GM18951 (cell line): ENCODE measurements at regions not wholly inside any gene's neighbourhood (a gene's known extent, or its start where the extent isn't known, plus 50 kb on each side); places are given as distances from the start of the nearest gene placed in this dataset.
"Not testable (repeated sequence)": the region's sequence is repeated elsewhere in the genome, so short reads cannot be mapped to it uniquely, and the experiment has no call there.

Source experiments
- POLR2A ChIP-seq: IDR thresholded peaks from 4 replicates; pipeline ENCODE4 v1.6.1; 2011; ENCODE audit warnings: mild to moderate bottlenecking; ENCODE audit not compliant: insufficient read length, insufficient read depth; ENCODE audit errors: extremely low read depth
- in situ Hi-C: fragments of 300-500 bp; cut with MboI; formaldehyde crosslinking; loops from one replicate; pipeline ENCODE4 v1.12.0; 2022; ENCODE audit warnings: low sequenced_read_pairs, mixed read lengths, inconsistent platforms; ENCODE audit not compliant: unreplicated experiment

DNA sequence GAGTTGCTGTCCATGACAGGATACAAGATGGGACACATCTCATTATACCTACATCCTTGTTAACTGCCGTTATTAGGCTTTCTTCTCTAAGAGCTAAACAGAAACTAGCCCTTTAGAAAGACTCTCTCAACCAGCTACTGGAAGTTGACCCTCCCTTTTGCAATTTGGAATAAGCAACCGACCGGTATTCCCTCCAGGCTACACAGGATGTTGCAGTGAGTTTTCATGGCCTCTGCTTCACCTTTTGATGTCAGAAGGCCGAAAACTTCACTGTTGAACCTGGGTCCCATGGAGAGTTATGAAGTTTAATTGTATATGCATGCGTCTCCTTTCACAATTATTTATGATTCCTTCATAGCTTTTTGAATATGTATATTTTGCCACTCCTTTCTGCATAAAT lies 1042.5 kb upstream of the SPRY2 start:
- in situ Hi-C loops: no loop called here
- TF ChIP-seq POLR2A: no peak

DNA sequence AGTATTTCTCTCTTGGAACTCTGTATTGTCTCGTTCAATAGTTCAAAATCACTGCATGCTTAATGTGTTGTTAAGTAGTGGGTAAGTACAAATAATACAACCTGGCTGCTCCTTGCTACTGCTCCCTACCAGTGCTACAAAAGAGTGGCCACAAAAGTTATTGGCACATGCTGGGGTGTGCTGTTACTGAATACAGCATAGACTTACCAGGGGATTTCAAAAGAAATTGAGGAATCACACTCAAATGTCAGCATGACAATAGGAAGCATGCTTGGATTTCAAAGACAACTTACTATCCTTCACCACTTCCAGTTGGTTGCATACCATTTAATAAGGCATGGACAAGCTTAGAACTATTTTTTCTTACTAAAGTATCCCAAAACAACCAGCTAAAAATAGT lies 1041.3 kb upstream of the SPRY2 start:
- TF ChIP-seq POLR2A: no peak
- in situ Hi-C loops: no loop called here

DNA sequence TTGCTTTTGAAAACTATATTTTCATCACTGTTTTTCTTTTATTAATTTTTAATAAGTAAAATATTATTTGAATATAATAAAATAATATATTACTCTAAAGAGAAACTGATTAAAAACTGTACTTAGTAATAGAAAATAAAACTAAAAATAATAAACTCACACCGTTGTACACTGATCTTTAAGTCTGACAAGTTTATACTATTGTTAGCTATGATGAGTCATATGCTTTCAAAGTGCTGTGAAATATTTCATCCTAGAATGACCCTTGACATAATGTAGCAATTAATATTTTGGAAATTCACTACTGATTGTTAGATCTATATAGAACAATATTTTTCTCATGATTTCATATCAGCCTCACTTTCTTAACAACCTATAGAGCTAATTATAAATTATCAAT lies 1040.6 kb upstream of the SPRY2 start:
- in situ Hi-C loops: no loop called here
- no peak for TF ChIP-seq POLR2A

DNA sequence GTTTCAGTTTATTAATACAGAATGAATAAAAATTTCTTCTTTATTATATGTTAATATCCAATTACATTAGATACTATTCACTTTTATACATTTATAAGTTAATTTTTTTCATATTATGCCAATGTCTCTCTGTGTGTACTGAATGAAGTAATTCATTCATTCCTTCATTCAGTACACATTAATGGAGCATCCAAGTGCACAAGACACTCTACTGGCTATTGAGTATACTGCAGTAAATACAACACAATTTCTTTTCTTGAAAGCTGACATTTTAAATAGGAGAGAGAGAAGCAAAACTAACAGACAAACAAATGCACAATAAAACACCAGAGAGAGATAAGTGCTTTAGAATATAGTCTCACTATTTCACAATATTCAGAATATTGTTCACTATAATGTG lies 1038.3 kb upstream of the SPRY2 start:
- no peak for TF ChIP-seq POLR2A
- in situ Hi-C loops: no loop called here

DNA sequence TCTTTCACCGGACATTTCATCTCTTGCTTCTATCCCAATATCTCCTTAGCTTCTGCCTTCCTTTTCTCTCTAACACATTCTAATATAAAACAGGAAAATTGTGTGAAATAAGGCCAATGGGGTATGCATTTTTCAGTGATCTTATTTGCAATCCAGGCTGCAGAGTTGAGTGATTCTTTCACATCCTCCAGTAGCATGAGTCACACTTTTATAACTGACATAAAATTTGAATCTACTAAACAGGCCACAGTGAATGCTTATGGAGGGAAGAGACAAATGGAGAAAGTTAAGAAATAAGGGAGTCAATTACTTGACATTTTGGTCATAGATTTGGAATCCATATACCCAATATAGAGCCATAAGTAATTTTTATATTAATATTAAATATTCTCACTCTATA lies 1037.0 kb upstream of the SPRY2 start:
- in situ Hi-C loops: no loop called here
- TF ChIP-seq POLR2A: no peak

DNA sequence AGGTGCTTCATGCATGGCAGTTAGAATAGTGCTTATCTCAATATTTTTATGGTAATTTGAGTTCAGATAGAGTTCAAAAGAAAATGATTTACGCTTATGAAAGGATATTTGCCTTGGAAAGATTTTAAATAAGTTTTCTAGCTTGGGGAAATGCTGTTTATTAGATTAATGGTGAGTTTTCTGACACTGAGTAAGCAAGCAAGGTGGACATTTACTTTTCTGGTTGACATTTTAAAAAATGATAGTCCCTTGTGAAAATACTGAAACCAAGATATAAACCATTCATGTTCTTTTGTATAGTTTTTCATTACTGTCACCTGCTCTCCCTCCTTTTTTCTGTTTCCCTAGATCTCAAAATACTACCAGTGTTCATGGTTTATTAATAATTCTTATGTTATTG lies 1034.8 kb upstream of the SPRY2 start:
- in situ Hi-C loops: no loop called here

DNA sequence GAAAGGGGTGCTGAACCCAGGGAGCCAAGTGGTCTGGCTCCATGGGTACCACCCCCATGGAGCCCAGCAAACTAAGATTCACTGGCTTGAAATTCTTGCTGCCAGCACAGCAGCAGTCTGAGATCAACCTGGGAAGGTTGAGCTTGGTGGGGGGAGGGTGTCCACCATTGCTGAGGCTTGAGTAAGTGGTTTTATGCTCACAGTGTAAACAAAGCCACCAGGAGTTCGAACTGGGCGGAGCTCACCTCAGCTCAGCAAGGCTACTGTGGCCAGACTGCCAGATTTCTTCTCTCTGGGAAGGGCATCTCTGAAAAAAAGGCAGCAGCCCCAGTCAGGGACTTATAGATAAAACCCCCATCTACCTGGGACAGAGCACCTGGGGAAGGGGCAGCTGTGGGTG lies 1021.8 kb upstream of the SPRY2 start:
- in situ Hi-C loops: not testable (repeated sequence)

More for the DNA sequence above, 1034.8 kb upstream of the SPRY2 start:
- no peak for TF ChIP-seq POLR2A

DNA sequence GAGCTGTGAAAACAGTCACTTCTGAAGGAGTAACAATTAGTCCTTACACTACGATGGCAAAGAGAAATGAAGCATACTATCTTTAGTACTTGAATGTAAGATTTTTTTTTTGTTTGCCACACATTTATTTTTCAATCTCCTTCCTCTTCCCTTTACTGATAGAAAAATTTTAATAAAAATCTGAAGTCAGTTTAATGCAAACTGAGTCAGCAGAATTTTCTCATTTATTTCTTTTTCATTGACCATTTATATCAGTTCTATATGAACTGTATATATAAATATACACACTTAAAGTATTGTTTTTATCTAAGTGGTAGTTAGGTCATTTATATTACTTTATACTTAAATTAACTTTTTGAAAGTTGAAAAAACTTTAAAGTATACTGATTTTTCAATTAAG lies 1009.1 kb upstream of the SPRY2 start:
- TF ChIP-seq POLR2A: no peak
- in situ Hi-C loops: no loop called here

DNA sequence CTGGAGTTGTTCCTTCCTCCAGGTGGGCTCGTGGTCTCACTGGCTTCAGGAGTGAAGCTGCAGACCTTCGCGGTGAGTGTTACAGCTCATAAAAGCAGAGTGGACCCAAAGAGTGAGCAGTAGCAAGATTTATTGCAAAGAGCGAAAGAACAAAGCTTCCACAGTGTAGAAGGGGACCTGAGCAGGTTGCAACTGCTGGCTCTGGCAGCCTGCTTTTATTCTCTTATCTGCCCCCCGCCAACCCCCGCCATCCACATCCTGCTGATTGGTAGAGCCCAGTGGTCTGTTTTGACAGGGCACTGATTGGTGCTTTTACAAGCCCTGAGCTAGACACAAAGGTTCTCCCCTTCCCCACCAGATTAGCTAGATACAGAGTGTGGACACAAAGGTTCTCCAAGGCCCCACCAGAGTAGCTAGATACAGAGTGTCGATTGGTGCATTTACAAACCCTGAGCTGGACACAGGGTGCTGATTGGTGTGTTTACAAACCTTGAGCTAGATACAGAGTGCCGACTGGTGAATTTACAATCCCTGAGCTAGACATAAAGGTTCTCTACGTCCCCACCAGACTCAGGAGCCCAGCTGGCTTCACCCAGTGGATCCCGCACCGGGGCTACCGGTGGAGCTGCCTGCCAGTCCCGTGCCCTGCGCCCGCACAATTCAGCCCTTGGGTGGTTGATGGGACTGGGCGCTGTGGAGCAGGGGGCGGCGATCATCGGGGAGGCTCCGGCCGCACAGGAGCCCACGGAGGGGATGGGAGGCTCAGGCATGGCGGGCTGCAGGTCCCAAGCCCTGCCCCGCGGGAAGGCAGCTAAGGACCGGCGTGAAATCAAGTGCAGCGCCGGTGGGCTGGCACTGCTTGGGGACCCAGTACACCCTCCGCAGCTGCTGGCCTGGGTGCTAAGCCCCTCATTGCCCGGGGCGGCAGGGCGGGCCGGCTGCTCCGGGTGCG lies 999.5 kb upstream of the SPRY2 start:
- in situ Hi-C loops: not testable (repeated sequence)

DNA sequence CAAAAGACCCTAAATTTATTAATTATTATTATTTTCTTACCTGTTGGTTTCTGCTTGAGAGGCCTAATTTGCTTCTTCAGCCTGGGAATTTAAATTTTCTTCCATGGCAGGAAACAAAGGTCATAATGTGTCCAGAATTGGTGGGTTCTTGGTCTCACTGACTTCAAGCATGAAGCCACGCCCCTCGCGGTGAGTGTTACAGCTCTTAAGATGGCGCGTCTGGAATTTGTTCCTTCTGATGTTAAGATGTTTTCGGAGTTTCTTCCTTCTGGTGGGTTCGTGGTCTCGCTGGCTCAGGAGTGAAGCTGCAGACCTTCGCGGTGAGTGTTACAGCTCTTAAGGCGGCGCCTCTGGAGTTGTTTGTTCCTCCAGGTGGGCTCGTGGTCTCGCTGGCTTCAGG lies 998.7 kb upstream of the SPRY2 start:
- in situ Hi-C loops: not testable (repeated sequence)

DNA sequence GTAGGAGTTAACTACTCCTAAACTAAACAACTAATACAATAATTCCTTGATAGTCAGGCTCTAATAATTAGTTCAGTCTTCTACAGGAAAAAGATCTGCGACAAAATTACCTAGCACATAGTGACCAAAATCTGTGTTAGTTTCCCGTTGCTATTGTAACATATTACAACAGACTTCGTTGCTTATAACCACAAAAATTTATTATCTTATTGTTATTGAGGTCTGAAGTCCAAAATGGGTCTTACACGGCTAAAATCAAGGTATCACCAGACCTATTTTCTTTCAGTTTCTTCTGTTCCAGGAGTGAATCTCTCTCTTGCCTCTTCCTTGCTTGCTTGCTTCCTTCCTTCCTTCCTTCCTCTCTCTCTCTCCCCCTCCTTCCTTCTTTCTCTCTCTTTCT lies 993.6 kb upstream of the SPRY2 start:
- in situ Hi-C loops: no loop called here
- no peak for TF ChIP-seq POLR2A

DNA sequence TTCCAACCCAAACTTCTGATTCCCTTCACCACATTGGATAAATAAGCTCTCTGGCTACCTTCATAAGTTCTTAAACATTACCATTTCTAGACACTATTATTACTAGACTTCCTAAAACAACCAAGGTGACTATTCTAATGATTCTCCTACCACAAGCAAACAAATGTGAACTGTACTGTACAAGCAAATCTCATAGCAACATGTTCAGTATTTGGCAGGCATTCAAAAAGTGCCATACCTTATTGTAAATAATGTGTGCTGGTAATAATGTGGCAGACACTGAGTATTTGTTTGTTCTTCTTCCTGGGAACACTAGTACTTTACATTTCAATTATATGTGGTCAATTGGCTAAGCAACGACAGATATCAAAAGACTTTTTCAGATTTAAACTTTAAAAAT lies 986.0 kb upstream of the SPRY2 start:
- no peak for TF ChIP-seq POLR2A
- in situ Hi-C loops: no loop called here

DNA sequence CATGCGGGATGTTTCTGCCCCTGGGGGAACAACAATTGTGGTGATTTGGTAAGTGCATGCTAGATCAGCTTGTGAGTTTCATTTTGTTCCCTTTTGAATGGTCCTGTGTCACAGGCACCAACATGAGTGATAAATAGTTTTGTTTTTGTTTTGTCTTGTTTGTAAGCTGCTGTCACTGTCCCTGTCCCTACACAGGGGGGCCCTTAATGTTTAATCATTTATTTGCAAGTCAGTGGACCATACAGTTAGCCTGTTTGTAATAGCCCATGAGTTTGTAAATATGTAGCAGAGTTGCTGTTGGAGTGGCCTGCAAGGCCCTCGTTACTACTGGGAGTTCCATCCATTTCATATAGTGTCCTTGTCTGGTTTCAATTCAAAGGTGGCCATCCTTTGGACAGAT lies 979.6 kb upstream of the SPRY2 start:
- TF ChIP-seq POLR2A: no peak
- in situ Hi-C loops: no loop called here

DNA sequence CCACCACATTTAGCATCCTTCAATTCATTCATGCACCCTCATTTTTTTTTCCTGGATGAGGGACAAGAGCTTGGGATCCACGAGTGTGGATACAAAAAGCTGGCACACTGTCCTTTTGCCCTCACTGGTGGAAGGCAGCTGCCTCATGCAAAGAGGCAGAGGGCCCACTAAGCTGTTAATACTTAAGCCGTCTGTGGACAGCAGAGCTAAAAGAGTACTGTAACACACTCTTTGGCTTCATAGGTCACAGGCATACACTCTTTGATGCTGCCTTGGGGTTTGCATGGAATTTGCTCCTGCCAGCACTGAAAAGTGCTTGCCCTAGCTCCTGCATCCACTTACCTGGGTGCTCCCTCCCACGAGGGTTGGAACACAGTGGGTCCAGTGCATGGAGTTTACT lies 978.4 kb upstream of the SPRY2 start:
- TF ChIP-seq POLR2A: no peak
- in situ Hi-C loops: no loop called here
